OCI-LY1 (cell line): ENCODE measurements at regions not wholly inside any gene's neighbourhood (a gene's known extent, or its start where the extent isn't known, plus 50 kb on each side); places are given as distances from the start of the nearest gene placed in this dataset.
"Not testable (repeated sequence)": the region's sequence is repeated elsewhere in the genome, so short reads cannot be mapped to it uniquely, and the experiment has no call there.

Source experiments
- H2AFZ ChIP-seq: fragments of 200-600 bp; sonication (generic), shearing (Covaris generic); 2 replicates; pipeline ENCODE4 v1.6.0; 2014; ENCODE audit warnings: antibody characterized with exemption, mild to moderate bottlenecking, low read length
- H3F3A ChIP-seq: fragments of 200-600 bp; sonication (generic), shearing (Covaris generic); 2 replicates; pipeline ENCODE4 v1.6.0; 2014; ENCODE audit warnings: mild to moderate bottlenecking, antibody characterized with exemption, low read length, moderate library complexity; ENCODE audit not compliant: insufficient read depth
- H3K27ac ChIP-seq: fragments of 200-600 bp; sonication (generic); 2 replicates; pipeline ENCODE4 v1.5.1; 2014; ENCODE audit warnings: low read length, mixed run types, mild to moderate bottlenecking, low read depth; ENCODE audit not compliant: poor library complexity, severe bottlenecking
- H3K27me3 ChIP-seq: fragments of 200-600 bp; sonication (generic); 2 replicates; pipeline ENCODE4 v1.6.0; 2014; ENCODE audit warnings: antibody characterized with exemption, mild to moderate bottlenecking, low read length, moderate library complexity; ENCODE audit not compliant: insufficient read depth
- H3K36me3 ChIP-seq: fragments of 200-600 bp; sonication (generic); 2 replicates; pipeline ENCODE4 v1.6.1; 2014; ENCODE audit warnings: mild to moderate bottlenecking, antibody characterized with exemption, low read length, moderate library complexity, mixed read lengths; ENCODE audit not compliant: insufficient read depth
- H3K4me1 ChIP-seq: fragments of 200-600 bp; sonication (generic); 2 replicates; pipeline ENCODE4 v1.5.1; 2014; ENCODE audit warnings: mild to moderate bottlenecking, low read length, moderate library complexity; ENCODE audit not compliant: insufficient read depth, severe bottlenecking
- H3K4me2 ChIP-seq: fragments of 200-600 bp; sonication (generic), shearing (Covaris generic); 2 replicates; pipeline ENCODE4 v1.6.1; 2014; ENCODE audit warnings: low read length
- H3K4me3 ChIP-seq: fragments of 200-600 bp; sonication (generic); 2 replicates; pipeline ENCODE4 v1.5.1; 2014; ENCODE audit warnings: low read length, low read depth, mild to moderate bottlenecking, mixed read lengths; ENCODE audit not compliant: poor library complexity, severe bottlenecking
- H3K79me2 ChIP-seq: fragments of 200-600 bp; shearing (Covaris generic); 2 replicates; pipeline ENCODE4 v1.6.1; 2016; ENCODE audit warnings: mixed run types, low read length, mixed read lengths; ENCODE audit not compliant: insufficient read depth
- H3K9ac ChIP-seq: fragments of 200-600 bp; sonication (generic), shearing (Covaris generic); 2 replicates; pipeline ENCODE4 v1.6.1; 2014; ENCODE audit warnings: mild to moderate bottlenecking, low read length, mixed read lengths
- H3K9me2 ChIP-seq: fragments of 200-600 bp; sonication (generic), shearing (Covaris generic); 2 replicates; pipeline ENCODE4 v1.6.1; 2014; ENCODE audit warnings: low read depth, mild to moderate bottlenecking, low read length, mixed read lengths
- H3K9me3 ChIP-seq: fragments of 200-600 bp; shearing (Covaris generic); 2 replicates; pipeline ENCODE4 v1.6.1; 2014; ENCODE audit warnings: low read length, mixed read lengths
- H4K20me1 ChIP-seq: fragments of 200-600 bp; sonication (generic), shearing (Covaris generic); 2 replicates; pipeline ENCODE4 v1.6.0; 2016; ENCODE audit warnings: mild to moderate bottlenecking, low read length; ENCODE audit not compliant: insufficient read depth
- EZH2 ChIP-seq: fragments of 200-600 bp; sonication (generic), shearing (Covaris generic); IDR thresholded peaks from 2 replicates; pipeline ENCODE4 v1.8.0; 2017; ENCODE audit warnings: borderline replicate concordance, mixed run types, mild to moderate bottlenecking, antibody characterized with exemption, low read length, moderate library complexity, mixed read lengths
- TF ChIP-seq, protein P1 (sequence below): fragments of 200-600 bp; sonication (generic), shearing (Covaris generic); IDR thresholded peaks from 2 replicates; pipeline ENCODE4 v1.5.1; 2017; ENCODE audit warnings: mild to moderate bottlenecking, antibody characterized with exemption, low read length, moderate library complexity, mixed read lengths

DNA sequence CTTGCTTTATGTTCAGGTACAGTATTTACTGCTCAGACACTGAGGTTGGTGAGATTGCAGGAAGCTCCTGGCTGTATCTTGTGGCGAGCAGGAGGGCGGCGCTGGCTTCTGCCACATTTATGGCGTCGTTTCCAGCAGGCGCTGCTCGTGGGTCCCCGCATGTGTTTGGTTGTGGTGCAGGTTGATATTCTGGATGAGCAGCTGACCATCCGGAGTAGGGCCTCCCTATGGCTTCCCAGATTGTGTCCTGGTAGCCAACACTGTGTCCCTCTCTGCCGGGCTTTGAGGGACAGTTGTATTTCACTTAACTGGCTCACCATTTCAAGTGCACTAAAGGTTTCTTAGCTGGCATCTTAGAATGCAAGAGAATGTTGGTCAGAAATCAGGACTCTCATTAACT, 386.5 kb upstream of the TPM1 start:
- TF ChIP-seq, protein P1, sequence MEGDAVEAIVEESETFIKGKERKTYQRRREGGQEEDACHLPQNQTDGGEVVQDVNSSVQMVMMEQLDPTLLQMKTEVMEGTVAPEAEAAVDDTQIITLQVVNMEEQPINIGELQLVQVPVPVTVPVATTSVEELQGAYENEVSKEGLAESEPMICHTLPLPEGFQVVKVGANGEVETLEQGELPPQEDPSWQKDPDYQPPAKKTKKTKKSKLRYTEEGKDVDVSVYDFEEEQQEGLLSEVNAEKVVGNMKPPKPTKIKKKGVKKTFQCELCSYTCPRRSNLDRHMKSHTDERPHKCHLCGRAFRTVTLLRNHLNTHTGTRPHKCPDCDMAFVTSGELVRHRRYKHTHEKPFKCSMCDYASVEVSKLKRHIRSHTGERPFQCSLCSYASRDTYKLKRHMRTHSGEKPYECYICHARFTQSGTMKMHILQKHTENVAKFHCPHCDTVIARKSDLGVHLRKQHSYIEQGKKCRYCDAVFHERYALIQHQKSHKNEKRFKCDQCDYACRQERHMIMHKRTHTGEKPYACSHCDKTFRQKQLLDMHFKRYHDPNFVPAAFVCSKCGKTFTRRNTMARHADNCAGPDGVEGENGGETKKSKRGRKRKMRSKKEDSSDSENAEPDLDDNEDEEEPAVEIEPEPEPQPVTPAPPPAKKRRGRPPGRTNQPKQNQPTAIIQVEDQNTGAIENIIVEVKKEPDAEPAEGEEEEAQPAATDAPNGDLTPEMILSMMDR = no peak
- H3K4me1 ChIP-seq = no peaks in the 10 kb centered on the region
- no peaks in the 10 kb centered on the region for H4K20me1 ChIP-seq

DNA sequence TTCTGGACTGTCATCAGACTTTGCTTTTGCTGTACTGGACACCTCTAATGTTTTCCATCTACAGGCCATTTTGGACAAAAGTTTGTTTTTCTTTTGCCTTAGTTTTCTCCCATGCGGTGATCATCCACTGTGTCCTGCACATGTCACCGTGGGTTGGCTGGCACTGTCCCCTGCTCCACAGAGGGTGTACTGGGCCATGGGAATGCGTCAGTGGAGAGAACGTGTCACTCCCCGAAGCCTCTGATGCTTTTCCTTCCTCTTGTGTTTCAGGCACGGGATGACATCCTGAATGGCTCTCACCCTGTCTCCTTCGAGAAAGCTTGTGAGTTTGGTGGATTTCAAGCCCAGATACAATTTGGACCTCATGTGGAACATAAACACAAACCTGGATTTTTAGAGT, 385.0 kb upstream of the TPM1 start:
- H3K27me3 ChIP-seq, H3K4me3 ChIP-seq, H3K9me2 ChIP-seq, H3K4me2 ChIP-seq, H3K27ac ChIP-seq, H4K20me1 ChIP-seq, H3K9me3 ChIP-seq, H3F3A ChIP-seq, H3K79me2 ChIP-seq, H3K36me3 ChIP-seq, H3K4me1 ChIP-seq, H3K9ac ChIP-seq, H2AFZ ChIP-seq: not testable (repeated sequence)

More for the DNA sequence above, 386.5 kb upstream of the TPM1 start:
- H3K4me2 ChIP-seq = no peak overlapping the region
- H3K9me2 ChIP-seq = no peaks in the 10 kb centered on the region
- H3K4me3 ChIP-seq = no peak overlapping the region
- H3F3A ChIP-seq = no peaks in the 10 kb centered on the region
- no peak overlapping the region for H3K9ac ChIP-seq
- H2AFZ ChIP-seq = no peak overlapping the region
- no peaks in the 10 kb centered on the region for H3K27me3 ChIP-seq
- no peaks in the 10 kb centered on the region for H3K36me3 ChIP-seq
- H3K9me3 ChIP-seq = no peaks in the 10 kb centered on the region
- H3K79me2 ChIP-seq = no peaks in the 10 kb centered on the region
- H3K27ac ChIP-seq = no peak overlapping the region

DNA sequence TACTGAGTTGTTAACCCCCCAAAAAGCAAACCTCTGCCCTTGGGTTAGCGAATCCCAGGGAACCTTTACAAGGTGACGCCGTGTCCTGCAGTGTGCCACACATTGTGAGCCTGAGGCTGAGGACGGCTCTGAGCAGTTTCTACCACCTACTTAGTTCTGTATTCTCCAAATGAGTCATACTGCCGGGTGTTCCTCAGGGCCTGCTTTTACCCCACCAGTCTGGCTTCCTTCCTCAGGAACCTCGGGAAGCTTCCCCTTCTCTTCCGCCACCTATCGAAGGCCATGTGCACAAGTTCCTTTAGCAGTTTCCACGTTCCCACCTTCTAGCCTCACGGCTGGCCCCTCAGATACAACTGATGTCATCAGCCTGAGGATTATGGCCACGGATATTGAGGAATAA, 384.0 kb upstream of the TPM1 start:
- H3K79me2 ChIP-seq = no peaks in the 10 kb centered on the region
- no peaks in the 10 kb centered on the region for H4K20me1 ChIP-seq
- H2AFZ ChIP-seq = no peak overlapping the region
- no peak overlapping the region for H3K27ac ChIP-seq
- no peak overlapping the region for H3K4me2 ChIP-seq
- H3K36me3 ChIP-seq = no peaks in the 10 kb centered on the region
- H3K9ac ChIP-seq = no peak overlapping the region
- no peak overlapping the region for H3K4me3 ChIP-seq
- TF ChIP-seq, protein P1 = no peak
- H3F3A ChIP-seq = no peaks in the 10 kb centered on the region
- no peaks in the 10 kb centered on the region for H3K9me2 ChIP-seq
- H3K4me1 ChIP-seq = no peaks in the 10 kb centered on the region
- H3K27me3 ChIP-seq = no peaks in the 10 kb centered on the region
- no peaks in the 10 kb centered on the region for H3K9me3 ChIP-seq

DNA sequence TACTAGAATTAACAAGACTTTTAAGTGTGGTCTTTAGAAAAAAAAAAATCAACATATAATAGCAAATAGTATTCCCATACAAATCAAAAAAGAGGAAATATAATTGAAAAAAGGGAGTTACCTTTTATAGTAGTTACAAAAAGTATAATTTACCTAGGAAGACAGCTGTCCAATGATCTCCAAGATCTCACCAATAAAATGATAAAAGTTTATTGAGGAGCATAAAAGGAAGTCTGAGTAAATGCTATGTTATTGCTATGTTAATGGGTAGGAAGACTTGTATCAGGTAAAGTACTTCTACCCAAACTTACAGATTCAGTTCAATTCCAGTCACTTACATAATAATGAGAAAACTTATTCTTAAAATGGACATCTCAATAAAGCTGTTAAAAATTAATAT, 379.0 kb upstream of the TPM1 start:
- Histone ChIP-seq H3K9me2 (no peaks in the 10 kb centered on the region), H3F3A (no peaks in the 10 kb centered on the region)

More for the DNA sequence above, 379.0 kb upstream of the TPM1 start:
- Histone ChIP-seq H3K27me3 (no peaks in the 10 kb centered on the region), H3K9me3 (no peaks in the 10 kb centered on the region), H3K27ac (no peak overlapping the region), H3K4me3 (no peak overlapping the region), H3K9ac (no peak overlapping the region), H2AFZ (no peak overlapping the region), H3K36me3 (no peaks in the 10 kb centered on the region), H3K79me2 (no peaks in the 10 kb centered on the region), H4K20me1 (no peaks in the 10 kb centered on the region), H3K4me2 (no peak overlapping the region), H3K4me1 (no peaks in the 10 kb centered on the region)
- TF ChIP-seq, protein P1 = no peak
- TF ChIP-seq EZH2 = no peak
